WTC11 (cell line): ENCODE measurements at regions not wholly inside any gene's neighbourhood (a gene's known extent, or its start where the extent isn't known, plus 50 kb on each side); places are given as distances from the start of the nearest gene placed in this dataset.

Experiments
- ATAC-seq: fragments of 200-7000 bp; cut with Tn5 transposase; 2 replicates; pipeline ENCODE4 v1.10.0; 2021; ENCODE audit warnings: mild to moderate bottlenecking, moderate library complexity
- CTCF ChIA-PET: fragments of 300-600 bp; sonication (Branson Sonifier 250); formaldehyde crosslinking; loops from one replicate; lab custom pipeline; 2021; ENCODE audit warnings: antibody characterized with exemption; lab: Charles Lee
- POLR2A ChIA-PET: fragments of 350-600 bp; sonication (Branson Sonifier 250); formaldehyde crosslinking; loops from one replicate; lab custom pipeline; 2021; ENCODE audit warnings: antibody characterized with exemption; lab: Charles Lee
- DNase-seq: peaks from one replicate; pipeline ENCODE4 v3.0.0; 2021; ENCODE audit warnings: low spot score
- H3K27ac Mint-ChIP-seq: 2 replicates; pipeline ENCODE4 v1.8.0; 2021; ENCODE audit warnings: mixed read lengths
- H3K27me3 Mint-ChIP-seq: 2 replicates; pipeline ENCODE4 v1.8.0; 2021; ENCODE audit warnings: low read depth, mild to moderate bottlenecking, moderate library complexity, mixed read lengths
- H3K36me3 Mint-ChIP-seq: 2 replicates; pipeline ENCODE4 v1.8.0; 2021; ENCODE audit warnings: mixed read lengths
- H3K4me1 Mint-ChIP-seq: 2 replicates; pipeline ENCODE4 v1.8.0; 2022; ENCODE audit warnings: mixed read lengths
- H3K4me3 Mint-ChIP-seq: 2 replicates; pipeline ENCODE4 v1.8.0; 2021; ENCODE audit warnings: mild to moderate bottlenecking, moderate library complexity, mixed read lengths
- H3K9me3 Mint-ChIP-seq: 2 replicates; pipeline ENCODE4 v1.8.0; 2021; ENCODE audit warnings: mixed read lengths
- E2F5 ChIP-seq: sonication (generic); formaldehyde crosslinking; IDR thresholded peaks from 2 replicates; pipeline ENCODE4 v1.8.1; 2022; ENCODE audit warnings: mild to moderate bottlenecking, moderate library complexity, missing genetic modification reagents
- FOXJ3 ChIP-seq: sonication (generic); formaldehyde crosslinking; IDR thresholded peaks from 2 replicates; pipeline ENCODE4 v1.9.0; 2021; ENCODE audit warnings: missing genetic modification reagents, mild to moderate bottlenecking, borderline replicate concordance
- FOXK1 ChIP-seq: sonication (generic); formaldehyde crosslinking; IDR thresholded peaks from 2 replicates; pipeline ENCODE4 v1.8.0; 2022; ENCODE audit warnings: mild to moderate bottlenecking, moderate library complexity, missing genetic modification reagents
- GABPB1 ChIP-seq: sonication (generic); formaldehyde crosslinking; IDR thresholded peaks from 2 replicates; pipeline ENCODE4 v1.8.1; 2023; ENCODE audit warnings: mild to moderate bottlenecking, missing genetic modification reagents
- IRF2 ChIP-seq: sonication (generic); formaldehyde crosslinking; IDR thresholded peaks from 2 replicates; pipeline ENCODE4 v1.8.0; 2022; ENCODE audit warnings: low read depth, missing genetic modification reagents, borderline replicate concordance
- JUN ChIP-seq: sonication (generic); formaldehyde crosslinking; IDR thresholded peaks from 2 replicates; pipeline ENCODE4 v1.8.0; 2023; ENCODE audit warnings: mild to moderate bottlenecking, missing genetic modification reagents
- KAT7 ChIP-seq: sonication (generic); formaldehyde crosslinking; IDR thresholded peaks from 2 replicates; pipeline ENCODE4 v1.8.1; 2023; ENCODE audit warnings: missing genetic modification reagents, mild to moderate bottlenecking, borderline replicate concordance
- NFATC4 ChIP-seq: fragments of 250-450 bp; sonication (Bioruptor Pico); IDR thresholded peaks from 2 replicates; pipeline ENCODE4 v1.9.0; 2021; ENCODE audit warnings: mild to moderate bottlenecking
- NR3C1 ChIP-seq: sonication (generic); formaldehyde crosslinking; conservative IDR thresholded peaks from 2 replicates; pipeline ENCODE4 v1.8.1; 2023; ENCODE audit warnings: low read depth, mild to moderate bottlenecking, missing genetic modification reagents
- OVOL2 ChIP-seq: fragments of 250-450 bp; sonication (Bioruptor Pico); IDR thresholded peaks from 2 replicates; pipeline ENCODE4 v1.9.0; 2021; ENCODE audit warnings: mild to moderate bottlenecking, borderline replicate concordance
- RORB ChIP-seq: fragments of 250-450 bp; sonication (Bioruptor Pico); IDR thresholded peaks from 2 replicates; pipeline ENCODE4 v1.9.0; 2021; ENCODE audit warnings: mild to moderate bottlenecking
- ZNF512 ChIP-seq: sonication (generic); formaldehyde crosslinking; IDR thresholded peaks from 2 replicates; pipeline ENCODE4 v1.8.1; 2022; ENCODE audit warnings: missing genetic modification reagents, borderline replicate concordance
- TF ChIP-seq, protein P1 (sequence below): sonication (generic); formaldehyde crosslinking; IDR thresholded peaks from 2 replicates; pipeline ENCODE4 v1.8.1; 2022; ENCODE audit warnings: mild to moderate bottlenecking, missing genetic modification reagents, moderate library complexity, borderline replicate concordance
- TF ChIP-seq, protein P2 (sequence below): sonication (generic); formaldehyde crosslinking; IDR thresholded peaks from 2 replicates; pipeline ENCODE4 v1.8.0; 2022; ENCODE audit warnings: mild to moderate bottlenecking, missing genetic modification reagents
- TF ChIP-seq, protein P3 (sequence below): sonication (generic); formaldehyde crosslinking; IDR thresholded peaks from 2 replicates; pipeline ENCODE4 v1.8.1; 2022; ENCODE audit warnings: low read depth, mild to moderate bottlenecking, moderate library complexity, missing genetic modification reagents, borderline replicate concordance
- TF ChIP-seq, protein P4 (sequence below): fragments of 250-450 bp; sonication (Bioruptor Pico); conservative IDR thresholded peaks from 2 replicates; pipeline ENCODE4 v1.9.0; 2021; ENCODE audit warnings: mild to moderate bottlenecking

- no peaks in the 10 kb centered on the region for H3K9me3 Mint-ChIP-seq
Measured at GRCh38 chr3:18558507-18558906, 133.4 kb upstream of the SATB1 start.

DNA sequence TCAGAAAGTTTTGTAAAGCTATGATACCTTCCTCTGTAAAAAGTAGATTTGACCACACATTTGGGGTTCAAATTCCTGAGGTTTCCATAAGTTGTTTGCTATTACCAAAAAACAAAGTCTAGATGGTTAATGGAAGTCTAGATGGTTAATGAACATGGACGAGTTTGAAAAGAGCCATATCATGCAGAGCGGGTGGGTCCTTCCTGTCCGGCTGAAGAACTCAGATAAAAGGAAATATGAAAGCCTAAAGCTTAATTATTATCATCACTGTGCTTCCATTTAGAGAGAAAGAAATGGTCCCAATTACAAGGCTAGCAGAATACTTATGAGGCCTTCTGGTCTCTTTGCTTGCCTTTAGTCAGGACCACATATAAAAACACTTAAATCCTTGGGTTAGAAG, 132.1 kb upstream of the SATB1 start:
- CTCF ChIA-PET = no interaction called here

More at GRCh38 chr3:18558507-18558906, 133.4 kb upstream of the SATB1 start:
- H3K4me1 Mint-ChIP-seq = peaks cover 27% of the 10 kb centered on the region
- H3K4me3 Mint-ChIP-seq = no peak overlapping the region
- no peaks in the 10 kb centered on the region for H3K27me3 Mint-ChIP-seq
- POLR2A ChIA-PET = no interaction called here
- ATAC-seq = no peak
- TF ChIP-seq FOXK1 (CRISPR knock-in tag) (no peak), FOXJ3 (CRISPR knock-in tag) (no peak)
- TF ChIP-seq, protein P1, sequence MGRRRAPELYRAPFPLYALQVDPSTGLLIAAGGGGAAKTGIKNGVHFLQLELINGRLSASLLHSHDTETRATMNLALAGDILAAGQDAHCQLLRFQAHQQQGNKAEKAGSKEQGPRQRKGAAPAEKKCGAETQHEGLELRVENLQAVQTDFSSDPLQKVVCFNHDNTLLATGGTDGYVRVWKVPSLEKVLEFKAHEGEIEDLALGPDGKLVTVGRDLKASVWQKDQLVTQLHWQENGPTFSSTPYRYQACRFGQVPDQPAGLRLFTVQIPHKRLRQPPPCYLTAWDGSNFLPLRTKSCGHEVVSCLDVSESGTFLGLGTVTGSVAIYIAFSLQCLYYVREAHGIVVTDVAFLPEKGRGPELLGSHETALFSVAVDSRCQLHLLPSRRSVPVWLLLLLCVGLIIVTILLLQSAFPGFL (CRISPR knock-in tag) = no peak
- TF ChIP-seq, protein P2, sequence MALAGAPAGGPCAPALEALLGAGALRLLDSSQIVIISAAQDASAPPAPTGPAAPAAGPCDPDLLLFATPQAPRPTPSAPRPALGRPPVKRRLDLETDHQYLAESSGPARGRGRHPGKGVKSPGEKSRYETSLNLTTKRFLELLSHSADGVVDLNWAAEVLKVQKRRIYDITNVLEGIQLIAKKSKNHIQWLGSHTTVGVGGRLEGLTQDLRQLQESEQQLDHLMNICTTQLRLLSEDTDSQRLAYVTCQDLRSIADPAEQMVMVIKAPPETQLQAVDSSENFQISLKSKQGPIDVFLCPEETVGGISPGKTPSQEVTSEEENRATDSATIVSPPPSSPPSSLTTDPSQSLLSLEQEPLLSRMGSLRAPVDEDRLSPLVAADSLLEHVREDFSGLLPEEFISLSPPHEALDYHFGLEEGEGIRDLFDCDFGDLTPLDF (CRISPR knock-in tag) = no peak
- TF ChIP-seq, all 79 proteins: peak for 0
- CTCF ChIA-PET = interaction anchor here (1.0 to 2.4 kb wide), 4 partner anchors 182 to 430 kb away, joined by 3 to 37 read pairs (median 16); no protein-coding TSS in a partner anchor
- Mint-ChIP-seq H3K36me3 (no peaks in the 10 kb centered on the region), H3K27ac (no peak overlapping the region)
- DNase-seq = no peak

GRCh38 chr3:18556503-18557135, 131.5 kb upstream of the SATB1 start:
- Mint-ChIP-seq H3K36me3 (no peaks in the 10 kb centered on the region), H3K4me1 (peaks cover 27% of the 10 kb centered on the region), H3K27me3 (no peaks in the 10 kb centered on the region), H3K9me3 (no peaks in the 10 kb centered on the region), H3K27ac (no peak overlapping the region), H3K4me3 (no peak overlapping the region)
- no peak for ATAC-seq
- no peak for DNase-seq
- ChIA-PET CTCF (no interaction called here), POLR2A (interaction anchor here (1.1 kb wide), 1 partner anchor 201 kb away, joined by 9 read pairs; no protein-coding TSS in a partner anchor)
- TF ChIP-seq JUN (CRISPR knock-in tag) (no peak), ZNF512 (no peak), IRF2 (no peak), NR3C1 (no peak), E2F5 (CRISPR knock-in tag) (no peak), GABPB1 (CRISPR knock-in tag) (no peak), NFATC4 (CRISPR knock-in tag) (no peak)
- TF ChIP-seq, protein P3, sequence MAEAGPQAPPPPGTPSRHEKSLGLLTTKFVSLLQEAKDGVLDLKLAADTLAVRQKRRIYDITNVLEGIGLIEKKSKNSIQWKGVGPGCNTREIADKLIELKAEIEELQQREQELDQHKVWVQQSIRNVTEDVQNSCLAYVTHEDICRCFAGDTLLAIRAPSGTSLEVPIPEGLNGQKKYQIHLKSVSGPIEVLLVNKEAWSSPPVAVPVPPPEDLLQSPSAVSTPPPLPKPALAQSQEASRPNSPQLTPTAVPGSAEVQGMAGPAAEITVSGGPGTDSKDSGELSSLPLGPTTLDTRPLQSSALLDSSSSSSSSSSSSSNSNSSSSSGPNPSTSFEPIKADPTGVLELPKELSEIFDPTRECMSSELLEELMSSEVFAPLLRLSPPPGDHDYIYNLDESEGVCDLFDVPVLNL (CRISPR knock-in tag) = no peak

More for the DNA sequence above, 132.1 kb upstream of the SATB1 start:
- ATAC-seq = no peak
- Mint-ChIP-seq H3K4me1 (peaks cover 27% of the 10 kb centered on the region), H3K9me3 (no peaks in the 10 kb centered on the region), H3K27ac (no peak overlapping the region), H3K36me3 (no peaks in the 10 kb centered on the region), H3K27me3 (no peaks in the 10 kb centered on the region), H3K4me3 (no peak overlapping the region)
- POLR2A ChIA-PET = interaction anchor here (1.1 kb wide), 1 partner anchor 201 kb away, joined by 9 read pairs; no protein-coding TSS in a partner anchor
- DNase-seq = no peak
- TF ChIP-seq, protein P3 (CRISPR knock-in tag) = no peak
- TF ChIP-seq OVOL2 (CRISPR knock-in tag) (no peak), KAT7 (CRISPR knock-in tag) (no peak), RORB (no peak)
- TF ChIP-seq, protein P4, sequence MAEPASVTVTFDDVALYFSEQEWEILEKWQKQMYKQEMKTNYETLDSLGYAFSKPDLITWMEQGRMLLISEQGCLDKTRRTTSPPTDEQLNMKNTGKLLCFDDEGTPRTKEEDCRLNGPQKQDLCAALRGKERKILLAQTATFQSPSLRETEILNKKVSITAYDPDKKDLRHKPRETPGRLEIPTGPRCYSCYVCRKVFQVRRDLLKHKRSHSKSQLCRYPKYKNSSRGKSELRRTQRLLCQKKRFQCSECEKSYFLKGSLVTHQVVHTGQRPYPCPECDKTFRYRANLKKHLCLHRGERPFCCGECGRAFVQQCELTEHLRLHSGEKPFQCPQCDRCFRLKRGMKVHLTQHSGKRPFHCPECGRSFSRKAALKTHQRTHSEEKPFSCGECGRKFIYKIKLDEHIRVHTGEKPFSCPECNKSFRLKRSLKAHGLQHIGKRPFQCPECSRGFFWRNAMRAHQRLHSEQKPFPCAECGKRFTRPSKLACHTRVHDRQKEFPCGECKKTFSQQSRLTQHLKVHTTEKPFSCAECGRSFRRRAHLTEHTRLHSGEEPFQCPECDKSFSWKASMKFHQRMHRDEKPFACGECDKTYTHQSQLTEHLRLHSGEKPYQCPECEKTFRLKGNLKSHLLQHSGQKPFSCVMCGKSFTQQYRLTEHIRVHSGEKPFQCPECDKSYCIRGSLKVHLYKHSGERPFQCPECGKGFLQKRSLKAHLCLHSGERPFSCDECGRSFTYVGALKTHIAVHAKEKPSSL = no peak
- TF ChIP-seq, all 79 proteins: peak for 0
